ENCODE measurements at regions not wholly inside any gene's neighbourhood (a gene's known extent, or its start where the extent isn't known, plus 50 kb on each side); places are given as distances from the start of the nearest gene placed in this dataset.

DNA sequence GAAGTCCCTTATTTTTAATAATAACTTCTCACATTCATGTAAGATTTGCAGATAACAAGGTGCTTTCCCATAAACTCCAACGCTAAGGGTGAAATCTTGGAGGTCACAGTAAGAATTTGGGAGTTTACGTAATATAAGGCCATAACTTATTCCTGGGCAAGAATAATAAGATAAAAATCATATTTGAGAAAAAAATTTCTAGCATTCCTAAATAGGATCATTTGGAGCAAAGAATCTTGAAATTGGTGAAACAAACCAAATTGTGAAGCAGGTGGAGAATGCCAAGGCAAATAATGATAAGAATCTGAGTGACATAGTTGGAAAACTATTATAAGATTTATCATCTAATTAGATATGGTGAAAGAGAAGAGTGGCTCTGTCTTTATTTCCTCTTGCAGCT, 50.4 kb upstream of the FGF16 start:
- TF ChIP-seq POLR2A (IDR thresholded peaks at IDR 0.05) (no peak), CTCF (IDR thresholded peaks at IDR 0.05) (no peak)
- intact Hi-C loops (cut with DNase I), result no loop called here
- Histone ChIP-seq H3K4me3 (no peak overlapping the region), H3K27ac (no peak overlapping the region), H3K36me3 (replicated peaks in 1 of 2) (no peaks in the 10 kb centered on the region), H3K27me3 (peaks cover 7% of the 10 kb centered on the region), H3K9me3 (replicated peaks in 1 of 3) (no peaks in the 10 kb centered on the region), H3K4me1 (replicated peaks in 1 of 2) (no peaks in the 10 kb centered on the region)
- no peak for DNase-seq
- WGBS, 4 donors, result 72 to 87% (median 76%) methylated on average over 2 of the region's 2 CpGs

MicroRNA genes in the stretch of these regions (microRNA counts, 767-probe panel; counts per million panel counts)
- microRNA hsa-miR-325, result 0 counts per million in 2 donors
- 0 counts per million in 2 donors for microRNA hsa-miR-384

Small RNA genes in the stretch of these regions (microRNA-seq; reads per million reads assigned to microRNA genes)
- gene MIR325, result 0 reads per million in 3 donors
- 0 reads per million in 3 donors for gene MIR384

Small RNA genes in the stretch of these regions (small RNA-seq; reads per million reads assigned to genes)
- gene MIR325, result 0 reads per million in 2 donors
- gene RNA5SP509, result 0 reads per million in 2 donors

All from adrenal gland (tissue), 9 donors.